H1 (cell line): ENCODE measurements at regions not wholly inside any gene's neighbourhood (a gene's known extent, or its start where the extent isn't known, plus 50 kb on each side); places are given as distances from the start of the nearest gene placed in this dataset.
"Not testable (repeated sequence)": the region's sequence is repeated elsewhere in the genome, so short reads cannot be mapped to it uniquely, and the experiment has no call there.

Experiments used
- CTCF ChIA-PET: fragments of 300-600 bp; sonication (Branson Sonifier 250); formaldehyde crosslinking; loops from one replicate; lab custom pipeline; 2021; ENCODE audit not compliant: partially characterized antibody; lab: Charles Lee
- POLR2A ChIA-PET: fragments of 300-600 bp; sonication (Branson Sonifier 250); formaldehyde crosslinking; loops from one replicate; lab custom pipeline; 2021; ENCODE audit warnings: inconsistent platforms; ENCODE audit not compliant: partially characterized antibody; lab: Charles Lee
- DNase-seq, 2 experiments: peaks; one replicate each; pipeline versions ENCODE4 v3.0.0 to v3.0.0-alpha.2; 2010 to 2022; ENCODE audit warnings: low spot score in 2 of 2, low read depth in 1 of 2, mixed read lengths in 1 of 2
- FAIRE-seq: peaks from 2 replicates; lab custom pipeline; 2011; peaks lifted over from hg19 to GRCh38; lab: Jason Lieb, UNC
- H2AFZ ChIP-seq: 2 replicates; pipeline ENCODE4 v1.8.1; 2012; ENCODE audit warnings: low read length, inconsistent platforms
- H2AK5ac ChIP-seq: 2 replicates; pipeline ENCODE4 v1.6.1; 2013; ENCODE audit warnings: low read depth, low read length
- H2BK120ac ChIP-seq: replicated peaks from 2 replicates; pipeline ENCODE3; 2013; ENCODE audit warnings: low read depth, low read length, inconsistent platforms
- H2BK12ac ChIP-seq: 2 replicates; pipeline ENCODE4 v1.6.1; 2013; ENCODE audit warnings: low read depth, low read length
- H2BK15ac ChIP-seq: 2 replicates; pipeline ENCODE4 v1.6.1; 2013; ENCODE audit warnings: low read length
- H2BK20ac ChIP-seq: 2 replicates; pipeline ENCODE4 v1.6.1; 2013; ENCODE audit warnings: low read length
- H2BK5ac ChIP-seq: 2 replicates; pipeline ENCODE4 v1.6.1; 2013; ENCODE audit warnings: low read depth, low read length
- H3K14ac ChIP-seq: 2 replicates; pipeline ENCODE4 v1.6.1; 2013; ENCODE audit warnings: inconsistent platforms; ENCODE audit not compliant: insufficient read length
- H3K18ac ChIP-seq: 2 replicates; pipeline ENCODE4 v1.6.1; 2013; ENCODE audit warnings: low read length; ENCODE audit errors: extremely low read depth
- H3K23ac ChIP-seq: 2 replicates; pipeline ENCODE4 v1.6.1; 2013; ENCODE audit warnings: inconsistent platforms; ENCODE audit not compliant: insufficient read length
- H3K23me2 ChIP-seq: 2 replicates; pipeline ENCODE4 v1.6.1; 2013; ENCODE audit warnings: low read depth, low read length
- H3K27ac ChIP-seq: 2 replicates; pipeline ENCODE4 v1.6.1; 2011; ENCODE audit warnings: low read depth, low read length, inconsistent platforms
- H3K27me3 ChIP-seq, 4 experiments: replicated peaks in 1 of 4; 1 replicate in 1 of 4; 2 replicates in 3 of 4; pipeline versions ENCODE4 v1.6.1 to v1.8.1; 2011 to 2013; ENCODE audit warnings: low read length in 3 of 4, mild to moderate bottlenecking in 3 of 4, inconsistent platforms in 2 of 4, mixed read lengths in 2 of 4, moderate library complexity in 1 of 4; ENCODE audit not compliant: control insufficient read depth in 3 of 4, insufficient read depth in 3 of 4; ENCODE audit errors: extremely low read depth in 1 of 4
- H3K36me3 ChIP-seq, 4 experiments: 2 replicates each; pipeline versions ENCODE4 v1.6.1 to v1.8.1; 2011 to 2013; ENCODE audit warnings: mild to moderate bottlenecking in 4 of 4, low read length in 3 of 4, moderate library complexity in 2 of 4, control low read depth in 1 of 4, inconsistent platforms in 1 of 4; ENCODE audit not compliant: insufficient read depth in 4 of 4, control insufficient read depth in 2 of 4
- H3K4ac ChIP-seq: replicated peaks from 2 replicates; pipeline ENCODE3; 2013; ENCODE audit warnings: low read length, low read depth, mixed read lengths, inconsistent platforms; ENCODE audit not compliant: insufficient read length
- H3K4me1 ChIP-seq, 4 experiments: replicated peaks in 1 of 4; 1 replicate in 1 of 4; 2 replicates in 3 of 4; pipeline versions ENCODE4 v1.6.1 to v1.8.1; 2011 to 2013; ENCODE audit warnings: low read length in 3 of 4, inconsistent platforms in 2 of 4, mixed read lengths in 1 of 4; ENCODE audit not compliant: insufficient read depth in 4 of 4, control insufficient read depth in 3 of 4
- H3K4me2 ChIP-seq, 2 experiments: 2 replicates each; pipeline versions ENCODE4 v1.6.1 to v1.8.1; 2011 to 2013; ENCODE audit warnings: low read depth in 2 of 2, low read length in 2 of 2, control low read depth in 1 of 2, inconsistent platforms in 1 of 2, mild to moderate bottlenecking in 1 of 2; ENCODE audit not compliant: insufficient read depth in 1 of 2
- H3K4me3 ChIP-seq, 4 experiments: fragments of 200-600, 300-600 bp in 1 of 4; sonication (generic), shearing (Covaris generic), sonication (Bioruptor Twin) in 1 of 4; 2 replicates each; pipeline versions ENCODE4 v1.5.1 to v1.8.1; 2011 to 2016; ENCODE audit warnings: low read length in 4 of 4, low read depth in 3 of 4, control low read depth in 2 of 4, inconsistent platforms in 2 of 4, mild to moderate bottlenecking in 2 of 4, mixed read lengths in 1 of 4, moderate library complexity in 1 of 4; ENCODE audit not compliant: insufficient read depth in 2 of 4; ENCODE audit errors: extremely low read depth in 1 of 4
- H3K56ac ChIP-seq: replicated peaks from 2 replicates; pipeline ENCODE3; 2013; ENCODE audit warnings: low read depth, mild to moderate bottlenecking, mixed read lengths, low read length, inconsistent platforms; ENCODE audit not compliant: insufficient read length
- H3K79me1 ChIP-seq: 2 replicates; pipeline ENCODE4 v1.6.1; 2013; ENCODE audit warnings: low read depth, low read length, control low read depth
- H3K79me2 ChIP-seq, 2 experiments: 2 replicates each; pipeline versions ENCODE4 v1.6.1 to v1.8.1; 2012 to 2013; ENCODE audit warnings: low read length in 2 of 2, mild to moderate bottlenecking in 2 of 2, inconsistent platforms in 1 of 2; ENCODE audit not compliant: insufficient read depth in 2 of 2, control insufficient read depth in 1 of 2
- H3K9ac ChIP-seq, 4 experiments: replicated peaks in 1 of 4; 1 replicate in 1 of 4; 2 replicates in 3 of 4; pipeline versions ENCODE4 v1.6.1 to v1.8.1; 2011 to 2013; ENCODE audit warnings: low read depth in 3 of 4, low read length in 3 of 4, control low read depth in 2 of 4, mild to moderate bottlenecking in 2 of 4, moderate library complexity in 2 of 4, inconsistent platforms in 1 of 4; ENCODE audit errors: extremely low read depth in 1 of 4
- H3K9me3 ChIP-seq, 2 experiments: 2 replicates each; pipeline versions ENCODE4 v1.6.1 to v1.8.1; 2012 to 2013; ENCODE audit warnings: mild to moderate bottlenecking in 2 of 2, moderate library complexity in 2 of 2, control low read depth in 1 of 2, inconsistent platforms in 1 of 2, low read depth in 1 of 2, low read length in 1 of 2, mixed read lengths in 1 of 2; ENCODE audit not compliant: insufficient read depth in 2 of 2
- H4K20me1 ChIP-seq, 2 experiments: replicated peaks in 1 of 2; 2 replicates each; pipeline versions ENCODE3 to v1.8.1; 2011 to 2013; ENCODE audit warnings: inconsistent platforms in 2 of 2, low read length in 2 of 2, mild to moderate bottlenecking in 1 of 2; ENCODE audit not compliant: insufficient read depth in 2 of 2, control insufficient read depth in 1 of 2
- H4K5ac ChIP-seq: 2 replicates; pipeline ENCODE4 v1.6.1; 2013; ENCODE audit warnings: low read length, low read depth, mixed read lengths, inconsistent platforms; ENCODE audit not compliant: insufficient read length
- H4K8ac ChIP-seq: 2 replicates; pipeline ENCODE4 v1.8.0; 2013; ENCODE audit warnings: mild to moderate bottlenecking, moderate library complexity, low read length, inconsistent platforms; ENCODE audit not compliant: insufficient read depth; ENCODE audit errors: extremely low read depth
- H4K91ac ChIP-seq: replicated peaks from 2 replicates; pipeline ENCODE3; 2013; ENCODE audit warnings: low read length, mixed read lengths, inconsistent platforms; ENCODE audit not compliant: insufficient read length
- WGBS, 2 experiments: shearing (Covaris generic) in 1 of 2; methylation state at CpG; one replicate each; pipeline versions ENCODE4 v1.1.6 to v1.1.7; 2013 to 2015; ENCODE audit warnings: low lambda C conversion rate in 2 of 2, mixed read lengths in 2 of 2, inconsistent platforms in 1 of 2, low coverage in 1 of 2, missing lambda C conversion rate in 1 of 2; ENCODE audit not compliant: insufficient replicate concordance in 2 of 2, insufficient coverage in 1 of 2, insufficient read length in 1 of 2; ENCODE audit errors: extremely low coverage in 1 of 2, missing lambda C conversion rate in 1 of 2; 5-methylcytosine and 5-hydroxymethylcytosine counted together

- H2BK20ac ChIP-seq, H3K23ac ChIP-seq, H3K79me1 ChIP-seq, POLR2A ChIA-PET, H3K14ac ChIP-seq, H2BK12ac ChIP-seq, H3K36me3 ChIP-seq, H4K91ac ChIP-seq, H4K5ac ChIP-seq, H3K4me3 ChIP-seq, H3K4ac ChIP-seq, H3K56ac ChIP-seq, H4K8ac ChIP-seq, H3K4me1 ChIP-seq, DNase-seq, H2BK15ac ChIP-seq, H3K4me2 ChIP-seq, H4K20me1 ChIP-seq, FAIRE-seq, H3K27ac ChIP-seq, H3K79me2 ChIP-seq, H2BK120ac ChIP-seq, H3K18ac ChIP-seq, H3K23me2 ChIP-seq, H2AFZ ChIP-seq, H2AK5ac ChIP-seq, H3K9ac ChIP-seq, H3K9me3 ChIP-seq, H2BK5ac ChIP-seq, H3K27me3 ChIP-seq: not testable (repeated sequence)
- WGBS, 2 experiments = 96% methylated on average over 13 of the region's 28 CpGs; no CpG with 5 or more reads in 1 of the 2 experiments
- CTCF ChIA-PET = interaction anchor here (0.9 to 1.1 kb wide), 2 partner anchors 9 to 29 kb away, joined by 3 read pairs; no protein-coding TSS in a partner anchor
Observed at GRCh38 chr7:49711072-49711723, 62.2 kb upstream of the VWC2 start.
